Kidney epithelial cell (primary cell): ENCODE measurements at regions not wholly inside any gene's neighbourhood (a gene's known extent, or its start where the extent isn't known, plus 50 kb on each side); places are given as distances from the start of the nearest gene placed in this dataset.
A peak's percentile ranks its signal among the peaks of the same experiment; 100 is the strongest.
"Not testable (repeated sequence)": the region's sequence is repeated elsewhere in the genome, so short reads cannot be mapped to it uniquely, and the experiment has no call there.

Experiments
- DNase-seq: peaks from one replicate; pipeline ENCODE4 v3.0.0-alpha.2; 2010; ENCODE audit warnings: low read depth
- H3K27me3 ChIP-seq: 2 replicates; pipeline ENCODE4 v1.6.0; 2011; ENCODE audit warnings: low read length; ENCODE audit not compliant: control insufficient read depth, insufficient read depth
- H3K36me3 ChIP-seq: 2 replicates; pipeline ENCODE4 v1.5.1; 2011; ENCODE audit warnings: low read length; ENCODE audit not compliant: control insufficient read depth, insufficient read depth
- H3K4me3 ChIP-seq: 2 replicates; pipeline ENCODE4 v1.5.1; 2011; ENCODE audit warnings: low read depth, mild to moderate bottlenecking, control low read depth, low read length
- TF ChIP-seq, protein P1 (sequence below): IDR thresholded peaks from 2 replicates; pipeline ENCODE4 v1.5.1; 2011; ENCODE audit warnings: mild to moderate bottlenecking, moderate library complexity, low read length, control low read depth, inconsistent platforms; ENCODE audit not compliant: insufficient read depth, poor library complexity, severe bottlenecking

DNA sequence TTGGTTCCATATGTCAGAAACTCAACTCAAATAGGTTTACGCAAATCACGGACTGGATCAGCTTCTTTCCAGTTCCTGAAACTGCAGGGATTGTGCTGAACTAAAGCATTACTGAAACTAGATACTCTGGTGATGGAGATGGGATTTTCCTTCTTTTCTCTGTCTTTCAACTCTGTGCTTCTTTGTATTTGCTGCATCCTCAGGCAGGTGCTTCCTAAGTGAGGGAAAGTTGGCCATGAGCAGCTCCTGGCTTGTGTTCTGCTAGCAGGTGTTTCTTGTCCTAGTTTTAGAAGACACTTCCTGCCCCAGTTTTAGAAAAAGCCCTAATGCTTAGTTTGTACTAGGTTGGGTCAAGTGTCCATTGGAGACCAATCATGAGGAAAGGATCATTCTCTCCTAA, 86.7 kb upstream of the USP24 start:
- TF ChIP-seq, protein P1, sequence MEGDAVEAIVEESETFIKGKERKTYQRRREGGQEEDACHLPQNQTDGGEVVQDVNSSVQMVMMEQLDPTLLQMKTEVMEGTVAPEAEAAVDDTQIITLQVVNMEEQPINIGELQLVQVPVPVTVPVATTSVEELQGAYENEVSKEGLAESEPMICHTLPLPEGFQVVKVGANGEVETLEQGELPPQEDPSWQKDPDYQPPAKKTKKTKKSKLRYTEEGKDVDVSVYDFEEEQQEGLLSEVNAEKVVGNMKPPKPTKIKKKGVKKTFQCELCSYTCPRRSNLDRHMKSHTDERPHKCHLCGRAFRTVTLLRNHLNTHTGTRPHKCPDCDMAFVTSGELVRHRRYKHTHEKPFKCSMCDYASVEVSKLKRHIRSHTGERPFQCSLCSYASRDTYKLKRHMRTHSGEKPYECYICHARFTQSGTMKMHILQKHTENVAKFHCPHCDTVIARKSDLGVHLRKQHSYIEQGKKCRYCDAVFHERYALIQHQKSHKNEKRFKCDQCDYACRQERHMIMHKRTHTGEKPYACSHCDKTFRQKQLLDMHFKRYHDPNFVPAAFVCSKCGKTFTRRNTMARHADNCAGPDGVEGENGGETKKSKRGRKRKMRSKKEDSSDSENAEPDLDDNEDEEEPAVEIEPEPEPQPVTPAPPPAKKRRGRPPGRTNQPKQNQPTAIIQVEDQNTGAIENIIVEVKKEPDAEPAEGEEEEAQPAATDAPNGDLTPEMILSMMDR: no peak
- H3K4me3 ChIP-seq: no peak overlapping the region
- DNase-seq: no peak
- no peaks in the 10 kb centered on the region for H3K27me3 ChIP-seq
- H3K36me3 ChIP-seq: no peaks in the 10 kb centered on the region

DNA sequence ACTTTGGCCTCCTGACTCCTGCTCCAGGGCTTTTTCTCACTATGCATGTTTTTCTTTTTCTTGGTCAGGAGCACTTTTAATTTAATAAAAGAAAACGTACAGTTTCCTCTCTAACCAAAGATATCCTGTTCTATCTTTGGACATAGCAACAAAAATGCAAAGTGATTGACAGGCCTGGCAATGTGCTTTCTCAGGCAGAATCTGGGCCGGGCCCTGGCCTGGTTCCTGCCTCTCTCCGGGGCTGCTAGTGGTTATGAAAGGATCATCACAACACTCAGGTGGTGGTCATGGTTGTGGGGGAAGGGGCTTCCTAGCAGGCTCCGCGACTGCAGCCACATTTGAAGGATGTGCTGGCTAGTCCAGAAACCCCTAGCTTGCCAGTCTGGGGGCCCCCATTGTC, 85.8 kb upstream of the USP24 start:
- TF ChIP-seq, protein P1: no peak
- Histone ChIP-seq H3K36me3 (no peaks in the 10 kb centered on the region), H3K27me3 (no peaks in the 10 kb centered on the region), H3K4me3 (no peak overlapping the region)
- no peak for DNase-seq

DNA sequence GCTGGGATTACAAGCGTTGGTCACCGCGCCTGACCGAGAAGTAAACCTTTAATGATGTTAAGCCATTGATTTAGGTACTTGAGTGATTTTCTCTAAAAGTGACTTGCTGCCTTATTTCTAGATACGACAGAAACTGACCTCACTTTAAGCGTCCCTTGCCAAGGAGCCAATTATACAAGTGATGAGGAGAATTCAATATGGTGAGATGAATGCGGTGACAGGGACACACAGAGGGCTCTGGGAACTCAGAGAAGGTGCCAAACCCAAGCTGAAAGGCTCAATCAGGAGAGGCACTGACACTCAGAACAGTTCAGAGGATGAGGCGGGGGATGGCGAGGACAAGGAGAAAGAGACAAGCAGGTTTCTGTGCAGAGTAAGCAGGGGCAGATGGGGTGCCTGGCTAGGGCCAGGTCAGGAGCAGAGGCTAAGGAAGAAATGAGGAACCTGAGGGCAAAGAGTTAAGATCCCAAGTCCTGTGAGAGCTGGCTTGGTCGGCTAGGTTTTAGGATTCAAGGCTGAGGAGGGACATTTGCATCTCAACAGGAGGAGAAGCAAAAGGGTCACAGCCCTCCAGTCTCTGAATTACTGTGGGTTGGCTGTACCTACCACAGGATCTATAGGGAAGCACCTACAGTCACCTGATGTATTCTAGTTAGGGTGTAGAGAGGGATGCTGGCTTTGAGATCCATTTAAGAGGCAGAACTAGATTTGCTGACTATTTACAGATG, 83.2 kb upstream of the USP24 start:
- DNase-seq: no peak
- no peaks in the 10 kb centered on the region for H3K27me3 ChIP-seq
- TF ChIP-seq, protein P1: no peak
- H3K4me3 ChIP-seq: no peak overlapping the region
- H3K36me3 ChIP-seq: no peaks in the 10 kb centered on the region

DNA sequence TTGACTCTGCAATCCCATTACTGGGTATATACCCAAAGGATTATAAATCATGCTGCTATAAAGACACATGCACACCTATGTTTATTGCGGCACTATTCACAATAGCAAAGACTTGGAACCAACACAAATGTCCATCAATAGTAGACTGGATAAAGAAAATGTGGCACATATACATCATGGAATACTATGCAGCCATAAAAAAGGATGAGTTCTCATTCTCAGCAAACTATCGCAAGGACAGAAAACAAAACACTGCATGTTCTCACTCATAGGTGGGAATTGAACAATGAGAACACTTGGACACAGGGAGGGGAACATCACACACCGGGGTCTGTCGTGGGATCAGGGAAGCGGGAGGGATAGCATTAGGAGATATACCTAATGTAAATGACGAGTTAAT, 81.1 kb upstream of the USP24 start:
- not testable (repeated sequence) for H3K27me3 ChIP-seq, H3K4me3 ChIP-seq, H3K36me3 ChIP-seq, DNase-seq

DNA sequence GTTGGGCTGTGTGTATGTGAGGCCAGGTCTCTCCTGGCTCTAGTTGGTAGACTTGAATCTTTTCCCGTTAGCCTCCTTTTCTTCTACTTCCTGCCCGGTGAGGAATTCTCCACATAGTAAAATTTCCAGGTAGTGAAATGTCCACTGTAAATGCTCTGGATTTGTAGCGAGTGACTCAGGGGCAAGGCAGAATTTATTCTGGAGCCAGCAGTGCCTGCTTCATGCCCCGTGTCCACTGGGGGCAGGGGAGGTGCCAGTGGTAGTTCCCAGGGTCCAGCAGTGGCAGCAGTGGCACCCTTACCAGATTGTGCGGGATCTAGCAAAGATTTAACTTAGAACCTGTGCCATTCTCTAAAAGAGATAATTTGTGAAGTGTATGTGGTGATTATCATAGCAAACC, 74.5 kb upstream of the USP24 start:
- Histone ChIP-seq H3K36me3 (no peaks in the 10 kb centered on the region), H3K4me3 (no peak overlapping the region), H3K27me3 (no peaks in the 10 kb centered on the region)
- TF ChIP-seq, protein P1: peak; percentile 30
- DNase-seq: no peak

DNA sequence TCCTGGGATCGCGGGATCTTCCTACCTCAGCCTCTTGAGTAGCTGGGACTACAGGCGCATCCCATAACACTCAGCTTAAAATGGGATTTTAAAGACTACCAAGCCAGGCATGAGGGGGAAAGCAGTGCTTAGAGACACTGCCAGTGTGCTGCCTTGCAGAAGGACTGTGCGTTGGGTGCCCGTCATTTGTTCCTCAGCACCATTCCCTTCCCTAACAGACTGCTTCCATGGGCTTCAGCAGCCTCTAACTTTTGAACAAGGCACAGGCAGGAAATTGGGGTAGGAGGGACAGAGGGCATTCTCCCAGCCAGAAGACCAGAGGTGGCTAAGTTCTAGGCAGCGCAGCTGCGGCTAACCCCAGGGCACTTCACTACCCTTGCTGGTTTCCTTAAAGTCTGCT, 73.9 kb upstream of the USP24 start:
- TF ChIP-seq, protein P1: no peak
- no peaks in the 10 kb centered on the region for H3K27me3 ChIP-seq
- H3K36me3 ChIP-seq: no peaks in the 10 kb centered on the region
- H3K4me3 ChIP-seq: no peak overlapping the region
- no peak for DNase-seq
